ENCODE measurements at regions not wholly inside any gene's neighbourhood (a gene's known extent, or its start where the extent isn't known, plus 50 kb on each side); places are given as distances from the start of the nearest gene placed in this dataset.

- Histone ChIP-seq H3K4me3 (no peak overlapping the region), H3K27ac (no peak overlapping the region)
- TF ChIP-seq CTCF (IDR thresholded peaks at IDR 0.05) = no peak
- DNase-seq (ENCODE audit: low spot score) = no peak
Measured at GRCh38 chr2:221675201-221675908, 103.3 kb upstream of the EPHA4 start.

- Histone ChIP-seq H3K27ac (no peak overlapping the region), H3K4me3 (no peak overlapping the region)
- no peak for DNase-seq (ENCODE audit: low spot score)
- TF ChIP-seq CTCF (IDR thresholded peaks at IDR 0.05) = no peak
Measured at GRCh38 chr2:221674446-221674845, 102.3 kb upstream of the EPHA4 start.

GRCh38 chr2:221673248-221673647 is 101.1 kb upstream of the EPHA4 start:
- H3K4me3 ChIP-seq = no peak overlapping the region
- no peak overlapping the region for H3K27ac ChIP-seq
- DNase-seq (ENCODE audit: low spot score) = no peak
- no peak for TF ChIP-seq CTCF (IDR thresholded peaks at IDR 0.05)

GRCh38 chr2:221671515-221671914 is 99.4 kb upstream of the EPHA4 start:
- Histone ChIP-seq H3K4me3 (no peak overlapping the region), H3K27ac (no peak overlapping the region)
- DNase-seq (ENCODE audit: low spot score) = no peak
- TF ChIP-seq CTCF (IDR thresholded peaks at IDR 0.05) = no peak

GRCh38 chr2:221662689-221663391 is 90.7 kb upstream of the EPHA4 start:
- Histone ChIP-seq H3K4me3 (no peak overlapping the region), H3K27ac (no peak overlapping the region)
- TF ChIP-seq CTCF (IDR thresholded peaks at IDR 0.05) = no peak
- no peak for DNase-seq (ENCODE audit: low spot score)

- no peak for TF ChIP-seq CTCF (IDR thresholded peaks at IDR 0.05)
- Histone ChIP-seq H3K4me3 (no peak overlapping the region), H3K27ac (no peak overlapping the region)
- DNase-seq (ENCODE audit: low spot score) = no peak
Measured at GRCh38 chr2:221657806-221658205, 85.7 kb upstream of the EPHA4 start.

- no peak for TF ChIP-seq CTCF (IDR thresholded peaks at IDR 0.05)
- no peak overlapping the region for H3K27ac ChIP-seq
- DNase-seq (ENCODE audit: low spot score) = no peak
- H3K4me3 ChIP-seq = no peak overlapping the region
Measured at GRCh38 chr2:221655300-221655699, 83.2 kb upstream of the EPHA4 start.

Data from coronary artery (tissue), 2 donors.